Stimulated activated naive CD8-positive, alpha-beta T cell treated with anti-CD3 and anti-CD28 coated beads, Interleukin-15, amount 100 ng/mL, for 72 hours (primary cell): ENCODE measurements at regions not wholly inside any gene's neighbourhood (a gene's known extent, or its start where the extent isn't known, plus 50 kb on each side); places are given as distances from the start of the nearest gene placed in this dataset.

Experiments
- ATAC-seq: fragments of 150-1000 bp; cut with Tn5 transposase; 2 replicates; pipeline ENCODE4 v1.10.0; 2021; ENCODE audit warnings: mild to moderate bottlenecking, moderate library complexity
- DNase-seq, 2 donors: peaks; one replicate each; pipeline ENCODE4 v3.0.0; 2021 to 2022
- H3K27ac Mint-ChIP-seq, 2 donors: one replicate each; pipeline ENCODE4 v1.8.0; 2022; ENCODE audit warnings: mild to moderate bottlenecking in 2 of 2, mixed read lengths in 2 of 2, moderate library complexity in 2 of 2
- H3K27me3 Mint-ChIP-seq: one replicate; pipeline ENCODE4 v1.8.0; 2022; ENCODE audit warnings: mixed read lengths
- H3K4me1 Mint-ChIP-seq: one replicate; pipeline ENCODE4 v1.8.0; 2022; ENCODE audit warnings: mild to moderate bottlenecking, mixed read lengths
- H3K4me3 Mint-ChIP-seq, 2 donors: one replicate each; pipeline ENCODE4 v1.8.0; 2022; ENCODE audit warnings: mild to moderate bottlenecking in 2 of 2, mixed read lengths in 2 of 2, moderate library complexity in 1 of 2
- H3K9me3 Mint-ChIP-seq, 2 donors: one replicate each; pipeline ENCODE4 v1.8.0; 2022; ENCODE audit warnings: mixed read lengths in 2 of 2

GRCh38 chr4:98780926-98781325 lies 122.5 kb upstream of the TSPAN5 start:
- ATAC-seq, result no peak
- Mint-ChIP-seq H3K4me3 (no peak overlapping the region), H3K27ac (no peak overlapping the region), H3K27me3 (no peaks in the 10 kb centered on the region), H3K4me1 (no peaks in the 10 kb centered on the region), H3K9me3 (no peaks in the 10 kb centered on the region)
- no peak for DNase-seq

- Mint-ChIP-seq H3K4me1 (no peaks in the 10 kb centered on the region), H3K27me3 (no peaks in the 10 kb centered on the region), H3K27ac (peak overlapping the region in 1 of 2 donors; percentile 1), H3K4me3 (no peak overlapping the region), H3K9me3 (no peaks in the 10 kb centered on the region)
- no peak for DNase-seq
- ATAC-seq, result no peak
Measured at GRCh38 chr4:98779088-98779487, 120.7 kb upstream of the TSPAN5 start.

- DNase-seq, result no peak
- Mint-ChIP-seq H3K4me3 (no peak overlapping the region), H3K9me3 (no peaks in the 10 kb centered on the region), H3K4me1 (no peaks in the 10 kb centered on the region), H3K27ac (no peak overlapping the region), H3K27me3 (no peaks in the 10 kb centered on the region)
- no peak for ATAC-seq
Measured at GRCh38 chr4:98778206-98778605, 119.8 kb upstream of the TSPAN5 start.

- no peak for DNase-seq
- no peak for ATAC-seq
- peaks cover 0 to under 1% of the 10 kb centered on the region in 2 donors for H3K9me3 Mint-ChIP-seq
- H3K27ac Mint-ChIP-seq, result no peak overlapping the region
- H3K27me3 Mint-ChIP-seq, result no peaks in the 10 kb centered on the region
- H3K4me3 Mint-ChIP-seq, result no peak overlapping the region
- H3K4me1 Mint-ChIP-seq, result no peaks in the 10 kb centered on the region
Measured at GRCh38 chr4:98775672-98776071, 117.3 kb upstream of the TSPAN5 start.

GRCh38 chr4:98773638-98774037 lies 115.2 kb upstream of the TSPAN5 start:
- no peak for ATAC-seq
- H3K4me3 Mint-ChIP-seq, result no peak overlapping the region
- H3K4me1 Mint-ChIP-seq, result no peaks in the 10 kb centered on the region
- H3K9me3 Mint-ChIP-seq, result peaks cover 13 to 17% of the 10 kb centered on the region in 2 donors
- no peak overlapping the region for H3K27ac Mint-ChIP-seq
- no peaks in the 10 kb centered on the region for H3K27me3 Mint-ChIP-seq
- no peak for DNase-seq

- peaks cover 13 to 21% of the 10 kb centered on the region in 2 donors for H3K9me3 Mint-ChIP-seq
- no peak overlapping the region for H3K4me3 Mint-ChIP-seq
- ATAC-seq (no peak), DNase-seq (no peak)
- no peak overlapping the region for H3K27ac Mint-ChIP-seq
- H3K27me3 Mint-ChIP-seq, result no peaks in the 10 kb centered on the region
- no peaks in the 10 kb centered on the region for H3K4me1 Mint-ChIP-seq
Measured at GRCh38 chr4:98771959-98772632, 113.7 kb upstream of the TSPAN5 start.

GRCh38 chr4:98765771-98766170 lies 107.4 kb upstream of the TSPAN5 start:
- ATAC-seq, result no peak
- no peak overlapping the region for H3K27ac Mint-ChIP-seq
- H3K4me1 Mint-ChIP-seq, result no peaks in the 10 kb centered on the region
- no peak overlapping the region for H3K4me3 Mint-ChIP-seq
- DNase-seq, result no peak
- peaks cover 24 to 30% of the 10 kb centered on the region in 2 donors for H3K9me3 Mint-ChIP-seq
- H3K27me3 Mint-ChIP-seq, result no peaks in the 10 kb centered on the region

GRCh38 chr4:98758182-98758581 lies 99.8 kb upstream of the TSPAN5 start:
- H3K27ac Mint-ChIP-seq, result no peak overlapping the region
- H3K9me3 Mint-ChIP-seq, result no peaks in the 10 kb centered on the region

GRCh38 chr4:98754736-98755135 lies 96.3 kb upstream of the TSPAN5 start:
- no peak overlapping the region for H3K4me3 Mint-ChIP-seq

More at GRCh38 chr4:98758182-98758581, 99.8 kb upstream of the TSPAN5 start:
- no peak for DNase-seq
- no peaks in the 10 kb centered on the region for H3K27me3 Mint-ChIP-seq
- no peak for ATAC-seq
- no peak overlapping the region for H3K4me3 Mint-ChIP-seq
- no peaks in the 10 kb centered on the region for H3K4me1 Mint-ChIP-seq

GRCh38 chr4:98749206-98749605 lies 90.8 kb upstream of the TSPAN5 start:
- H3K4me3 Mint-ChIP-seq, result no peak overlapping the region
- H3K27me3 Mint-ChIP-seq, result no peaks in the 10 kb centered on the region
- H3K9me3 Mint-ChIP-seq, result peaks cover 0 to 5% of the 10 kb centered on the region in 2 donors
- no peak for DNase-seq
- peaks cover 4% of the 10 kb centered on the region for H3K4me1 Mint-ChIP-seq
- ATAC-seq, result no peak
- no peak overlapping the region for H3K27ac Mint-ChIP-seq

More at GRCh38 chr4:98754736-98755135, 96.3 kb upstream of the TSPAN5 start:
- no peak for DNase-seq
- no peak for ATAC-seq
- H3K27ac Mint-ChIP-seq, result peak overlapping the region in 1 of 2 donors; percentile 20
- H3K27me3 Mint-ChIP-seq, result no peaks in the 10 kb centered on the region
- no peaks in the 10 kb centered on the region for H3K4me1 Mint-ChIP-seq
- H3K9me3 Mint-ChIP-seq, result no peaks in the 10 kb centered on the region

- Mint-ChIP-seq H3K27me3 (no peaks in the 10 kb centered on the region), H3K4me1 (peaks cover 4% of the 10 kb centered on the region), H3K4me3 (no peak overlapping the region), H3K9me3 (peaks cover 0 to 5% of the 10 kb centered on the region in 2 donors), H3K27ac (no peak overlapping the region)
- DNase-seq, result no peak
- no peak for ATAC-seq
Measured at GRCh38 chr4:98748609-98749008, 90.2 kb upstream of the TSPAN5 start.

- Mint-ChIP-seq H3K27ac (no peak overlapping the region), H3K4me3 (no peak overlapping the region), H3K9me3 (peaks cover 0 to 5% of the 10 kb centered on the region in 2 donors), H3K27me3 (no peaks in the 10 kb centered on the region), H3K4me1 (peaks cover 4% of the 10 kb centered on the region)
- DNase-seq, result no peak
- ATAC-seq, result no peak
Measured at GRCh38 chr4:98747393-98748091, 89.1 kb upstream of the TSPAN5 start.

- H3K27me3 Mint-ChIP-seq, result no peaks in the 10 kb centered on the region
- no peak for ATAC-seq
- peaks cover 4% of the 10 kb centered on the region for H3K4me1 Mint-ChIP-seq
Measured at GRCh38 chr4:98746936-98747335, 88.5 kb upstream of the TSPAN5 start.

GRCh38 chr4:98746530-98746929 lies 88.1 kb upstream of the TSPAN5 start:
- no peak overlapping the region for H3K27ac Mint-ChIP-seq
- DNase-seq (no peak), ATAC-seq (no peak)
- peaks cover 4% of the 10 kb centered on the region for H3K4me1 Mint-ChIP-seq
- H3K27me3 Mint-ChIP-seq, result no peaks in the 10 kb centered on the region
- H3K4me3 Mint-ChIP-seq, result no peak overlapping the region
- peaks cover 0 to 5% of the 10 kb centered on the region in 2 donors for H3K9me3 Mint-ChIP-seq

More at GRCh38 chr4:98746936-98747335, 88.5 kb upstream of the TSPAN5 start:
- Mint-ChIP-seq H3K4me3 (no peak overlapping the region), H3K27ac (no peak overlapping the region), H3K9me3 (peaks cover 0 to 5% of the 10 kb centered on the region in 2 donors)
- no peak for DNase-seq

- DNase-seq (no peak), ATAC-seq (no peak)
- H3K4me3 Mint-ChIP-seq, result no peak overlapping the region
- peaks cover 0 to 5% of the 10 kb centered on the region in 2 donors for H3K9me3 Mint-ChIP-seq
- H3K27ac Mint-ChIP-seq, result no peak overlapping the region
- H3K4me1 Mint-ChIP-seq, result peaks cover 4% of the 10 kb centered on the region
- H3K27me3 Mint-ChIP-seq, result no peaks in the 10 kb centered on the region
Measured at GRCh38 chr4:98745366-98745765, 87.0 kb upstream of the TSPAN5 start.

- Mint-ChIP-seq H3K4me1 (peaks cover 4% of the 10 kb centered on the region), H3K27ac (peak overlapping the region; percentile 42 to 57), H3K27me3 (no peaks in the 10 kb centered on the region), H3K4me3 (no peak overlapping the region), H3K9me3 (peaks cover 0 to 5% of the 10 kb centered on the region in 2 donors)
- ATAC-seq, result no peak
- no peak for DNase-seq
Measured at GRCh38 chr4:98744372-98745150, 86.2 kb upstream of the TSPAN5 start.
